ENCODE measurements at regions not wholly inside any gene's neighbourhood (a gene's known extent, or its start where the extent isn't known, plus 50 kb on each side); places are given as distances from the start of the nearest gene placed in this dataset.

GRCh38 chr10:4692206-4692605, 133.8 kb upstream of the AKR1E2 start:
- Histone ChIP-seq H3K4me3 (no peak overlapping the region), H3K27ac (no peak overlapping the region)
- TF ChIP-seq, protein P1, sequence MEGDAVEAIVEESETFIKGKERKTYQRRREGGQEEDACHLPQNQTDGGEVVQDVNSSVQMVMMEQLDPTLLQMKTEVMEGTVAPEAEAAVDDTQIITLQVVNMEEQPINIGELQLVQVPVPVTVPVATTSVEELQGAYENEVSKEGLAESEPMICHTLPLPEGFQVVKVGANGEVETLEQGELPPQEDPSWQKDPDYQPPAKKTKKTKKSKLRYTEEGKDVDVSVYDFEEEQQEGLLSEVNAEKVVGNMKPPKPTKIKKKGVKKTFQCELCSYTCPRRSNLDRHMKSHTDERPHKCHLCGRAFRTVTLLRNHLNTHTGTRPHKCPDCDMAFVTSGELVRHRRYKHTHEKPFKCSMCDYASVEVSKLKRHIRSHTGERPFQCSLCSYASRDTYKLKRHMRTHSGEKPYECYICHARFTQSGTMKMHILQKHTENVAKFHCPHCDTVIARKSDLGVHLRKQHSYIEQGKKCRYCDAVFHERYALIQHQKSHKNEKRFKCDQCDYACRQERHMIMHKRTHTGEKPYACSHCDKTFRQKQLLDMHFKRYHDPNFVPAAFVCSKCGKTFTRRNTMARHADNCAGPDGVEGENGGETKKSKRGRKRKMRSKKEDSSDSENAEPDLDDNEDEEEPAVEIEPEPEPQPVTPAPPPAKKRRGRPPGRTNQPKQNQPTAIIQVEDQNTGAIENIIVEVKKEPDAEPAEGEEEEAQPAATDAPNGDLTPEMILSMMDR (IDR thresholded peaks at IDR 0.05) = no peak
- DNase-seq (ENCODE audit: low spot score) = no peak

DNA sequence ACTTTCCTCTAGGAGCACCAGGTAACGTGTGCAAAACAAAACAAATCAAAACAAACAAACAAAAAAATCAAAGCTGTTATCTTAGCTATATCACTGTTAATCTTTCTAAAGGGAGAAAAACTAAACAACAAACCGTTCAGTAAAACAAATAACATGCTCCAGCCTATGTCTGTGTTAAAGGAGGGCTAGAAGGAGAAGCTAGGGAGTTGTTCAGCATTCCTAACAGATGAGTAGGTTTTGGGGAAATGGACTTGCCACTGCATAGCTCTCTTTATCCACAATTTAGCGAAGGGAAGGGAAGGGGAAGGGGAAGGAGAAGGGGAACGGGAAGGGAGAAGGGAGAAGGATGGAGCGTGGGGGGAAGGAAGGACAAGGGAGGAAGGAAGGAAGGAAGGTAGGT, 134.2 kb upstream of the AKR1E2 start:
- no peak overlapping the region for H3K4me3 ChIP-seq
- DNase-seq (ENCODE audit: low spot score) = no peak
- TF ChIP-seq, protein P1 (IDR thresholded peaks at IDR 0.05) = no peak
- no peak overlapping the region for H3K27ac ChIP-seq

GRCh38 chr10:4691301-4691700, 134.7 kb upstream of the AKR1E2 start:
- TF ChIP-seq, protein P1 (IDR thresholded peaks at IDR 0.05) = no peak
- H3K27ac ChIP-seq = no peak overlapping the region
- H3K4me3 ChIP-seq = no peak overlapping the region
- no peak for DNase-seq (ENCODE audit: low spot score)

GRCh38 chr10:4688601-4689000, 137.4 kb upstream of the AKR1E2 start:
- no peak for DNase-seq (ENCODE audit: low spot score)
- Histone ChIP-seq H3K4me3 (no peak overlapping the region), H3K27ac (no peak overlapping the region)
- TF ChIP-seq, protein P1 (IDR thresholded peaks at IDR 0.05) = no peak

GRCh38 chr10:4688168-4688567, 137.8 kb upstream of the AKR1E2 start:
- no peak overlapping the region for H3K4me3 ChIP-seq
- H3K27ac ChIP-seq = no peak overlapping the region
- TF ChIP-seq, protein P1 (IDR thresholded peaks at IDR 0.05) = no peak
- DNase-seq (ENCODE audit: low spot score) = no peak

GRCh38 chr10:4687397-4687796, 138.6 kb upstream of the AKR1E2 start:
- TF ChIP-seq, protein P1 (IDR thresholded peaks at IDR 0.05) = no peak
- H3K27ac ChIP-seq = no peak overlapping the region
- DNase-seq (ENCODE audit: low spot score) = no peak
- H3K4me3 ChIP-seq = no peak overlapping the region

DNA sequence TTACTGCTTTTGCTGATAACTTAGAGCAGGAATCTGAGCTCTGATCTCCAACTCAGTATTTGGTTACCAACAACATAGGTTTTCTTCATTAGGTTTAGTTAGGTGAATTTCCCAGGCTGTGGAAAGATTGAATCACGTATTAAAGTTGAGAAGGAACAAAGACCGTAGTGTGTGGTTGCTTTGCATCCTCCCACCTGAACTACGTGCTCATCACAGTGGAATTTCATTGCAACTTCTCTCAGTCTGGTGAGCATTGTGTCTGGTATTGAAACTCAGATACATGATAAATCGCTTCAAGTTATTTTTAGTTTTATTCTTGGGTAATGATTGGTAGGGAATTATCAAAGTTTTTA, 139.4 kb upstream of the AKR1E2 start:
- H3K27ac ChIP-seq = no peak overlapping the region
- DNase-seq (ENCODE audit: low spot score) = no peak
- H3K4me3 ChIP-seq = no peak overlapping the region
- TF ChIP-seq, protein P1 (IDR thresholded peaks at IDR 0.05) = no peak
